ENCODE measurements at regions not wholly inside any gene's neighbourhood (a gene's known extent, or its start where the extent isn't known, plus 50 kb on each side); places are given as distances from the start of the nearest gene placed in this dataset.

GRCh38 chr1:5005171-5005570 lies 350.8 kb downstream of the AJAP1 start:
- TF ChIP-seq, protein P1, sequence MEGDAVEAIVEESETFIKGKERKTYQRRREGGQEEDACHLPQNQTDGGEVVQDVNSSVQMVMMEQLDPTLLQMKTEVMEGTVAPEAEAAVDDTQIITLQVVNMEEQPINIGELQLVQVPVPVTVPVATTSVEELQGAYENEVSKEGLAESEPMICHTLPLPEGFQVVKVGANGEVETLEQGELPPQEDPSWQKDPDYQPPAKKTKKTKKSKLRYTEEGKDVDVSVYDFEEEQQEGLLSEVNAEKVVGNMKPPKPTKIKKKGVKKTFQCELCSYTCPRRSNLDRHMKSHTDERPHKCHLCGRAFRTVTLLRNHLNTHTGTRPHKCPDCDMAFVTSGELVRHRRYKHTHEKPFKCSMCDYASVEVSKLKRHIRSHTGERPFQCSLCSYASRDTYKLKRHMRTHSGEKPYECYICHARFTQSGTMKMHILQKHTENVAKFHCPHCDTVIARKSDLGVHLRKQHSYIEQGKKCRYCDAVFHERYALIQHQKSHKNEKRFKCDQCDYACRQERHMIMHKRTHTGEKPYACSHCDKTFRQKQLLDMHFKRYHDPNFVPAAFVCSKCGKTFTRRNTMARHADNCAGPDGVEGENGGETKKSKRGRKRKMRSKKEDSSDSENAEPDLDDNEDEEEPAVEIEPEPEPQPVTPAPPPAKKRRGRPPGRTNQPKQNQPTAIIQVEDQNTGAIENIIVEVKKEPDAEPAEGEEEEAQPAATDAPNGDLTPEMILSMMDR (IDR thresholded peaks at IDR 0.05), result no peak
- no peak for TF ChIP-seq EZH2 (IDR thresholded peaks at IDR 0.05; ENCODE audit: borderline replicate concordance, insufficient read depth, low read depth, low read length, poor library complexity, severe bottlenecking)
